Neuronal stem cell (in vitro differentiated cells): ENCODE measurements at regions not wholly inside any gene's neighbourhood (a gene's known extent, or its start where the extent isn't known, plus 50 kb on each side); places are given as distances from the start of the nearest gene placed in this dataset.
"Not testable (repeated sequence)": the region's sequence is repeated elsewhere in the genome, so short reads cannot be mapped to it uniquely, and the experiment has no call there.

Source experiments
- DNase-seq: peaks from one replicate; pipeline ENCODE4 v3.0.0-alpha.2; 2013; ENCODE audit warnings: low spot score
- H2AFZ ChIP-seq: one replicate; pipeline ENCODE4 v1.6.1; 2013; ENCODE audit warnings: mild to moderate bottlenecking, low read length, inconsistent platforms
- H2AK5ac ChIP-seq: 2 replicates; pipeline ENCODE4 v1.6.1; 2013; ENCODE audit warnings: low read depth, mild to moderate bottlenecking, inconsistent platforms, low read length, moderate library complexity, mixed read lengths
- H2BK120ac ChIP-seq: 2 replicates; pipeline ENCODE4 v1.6.1; 2013; ENCODE audit warnings: low read depth, mild to moderate bottlenecking, inconsistent platforms, low read length, moderate library complexity, mixed read lengths
- H2BK12ac ChIP-seq: one replicate; pipeline ENCODE4 v1.6.1; 2013; ENCODE audit warnings: low read length, inconsistent platforms
- H2BK15ac ChIP-seq: 2 replicates; pipeline ENCODE4 v1.6.1; 2013; ENCODE audit warnings: mild to moderate bottlenecking, low read length, inconsistent platforms, mixed read lengths
- H2BK5ac ChIP-seq: one replicate; pipeline ENCODE4 v1.6.1; 2013; ENCODE audit warnings: inconsistent platforms, mild to moderate bottlenecking, low read length, moderate library complexity
- H3K14ac ChIP-seq: one replicate; pipeline ENCODE4 v1.6.1; 2013; ENCODE audit warnings: low read length, inconsistent platforms
- H3K18ac ChIP-seq: 2 replicates; pipeline ENCODE4 v1.6.1; 2013; ENCODE audit warnings: low read length, inconsistent platforms
- H3K23ac ChIP-seq: 2 replicates; pipeline ENCODE4 v1.6.1; 2013; ENCODE audit warnings: low read depth, mild to moderate bottlenecking, mixed read lengths, low read length, inconsistent platforms; ENCODE audit not compliant: poor library complexity
- H3K27ac ChIP-seq: replicated peaks from 3 replicates; pipeline ENCODE4 v1.5.1; 2013; ENCODE audit warnings: low read length, inconsistent platforms
- H3K27me3 ChIP-seq, 3 experiments: 2 replicates each; pipeline ENCODE4 v1.6.1; 2013; ENCODE audit warnings: low read length in 3 of 3, mild to moderate bottlenecking in 2 of 3, inconsistent platforms in 1 of 3, low read depth in 1 of 3, mixed read lengths in 1 of 3, moderate library complexity in 1 of 3; ENCODE audit not compliant: control insufficient read depth in 3 of 3, insufficient read depth in 3 of 3
- H3K36me3 ChIP-seq, 2 donors: replicated peaks in 1 of 2; 2 replicates each; pipeline ENCODE4 v1.6.1; 2013; ENCODE audit warnings: low read length in 2 of 2; ENCODE audit not compliant: control insufficient read depth in 2 of 2, insufficient read depth in 2 of 2
- H3K4ac ChIP-seq: 2 replicates; pipeline ENCODE4 v1.6.1; 2013; ENCODE audit warnings: inconsistent platforms, mild to moderate bottlenecking, low read length, moderate library complexity
- H3K4me1 ChIP-seq, 2 donors: 1 replicate in 1 of 2; 2 replicates in 1 of 2; pipeline ENCODE4 v1.6.1; 2013; ENCODE audit warnings: low read length in 2 of 2, low read depth in 1 of 2; ENCODE audit not compliant: control insufficient read depth in 2 of 2, insufficient read depth in 1 of 2
- H3K4me2 ChIP-seq: one replicate; pipeline ENCODE4 v1.6.1; 2013; ENCODE audit warnings: mild to moderate bottlenecking, low read length, inconsistent platforms; ENCODE audit not compliant: insufficient read depth, poor library complexity, severe bottlenecking
- H3K4me3 ChIP-seq, 2 donors: 2 replicates each; pipeline ENCODE4 v1.5.1; 2013; ENCODE audit warnings: low read length in 2 of 2, mild to moderate bottlenecking in 2 of 2, inconsistent platforms in 1 of 2, moderate library complexity in 1 of 2
- H3K79me1 ChIP-seq: one replicate; pipeline ENCODE4 v1.6.1; 2013; ENCODE audit warnings: low read depth, mild to moderate bottlenecking, inconsistent platforms, low read length, moderate library complexity
- H3K9ac ChIP-seq: one replicate; pipeline ENCODE4 v1.6.1; 2013; ENCODE audit warnings: mild to moderate bottlenecking, low read depth, low read length, inconsistent platforms; ENCODE audit not compliant: poor library complexity
- H3K9me3 ChIP-seq, 2 donors: replicated peaks in 1 of 2; 2 replicates each; pipeline versions ENCODE3 to v1.6.1; 2013; ENCODE audit warnings: low read length in 2 of 2, mild to moderate bottlenecking in 2 of 2, inconsistent platforms in 1 of 2, low read depth in 1 of 2, mixed read lengths in 1 of 2, moderate library complexity in 1 of 2; ENCODE audit not compliant: control insufficient read depth in 2 of 2, insufficient read depth in 1 of 2
- H4K8ac ChIP-seq: one replicate; pipeline ENCODE4 v1.6.1; 2013; ENCODE audit warnings: low read depth, mild to moderate bottlenecking, inconsistent platforms, low read length, moderate library complexity
- H4K91ac ChIP-seq: one replicate; pipeline ENCODE4 v1.6.1; 2013; ENCODE audit warnings: low read length, low read depth, mild to moderate bottlenecking, inconsistent platforms; ENCODE audit not compliant: poor library complexity
- WGBS, 2 donors: extraction: QIAGEN DNeasy Blood & Tissue Kit; methylation state at CpG; one replicate each; pipeline ENCODE4 v1.1.7; 2013; ENCODE audit warnings: missing lambda C conversion rate in 2 of 2, mixed read lengths in 1 of 2; ENCODE audit not compliant: insufficient read length in 2 of 2, insufficient replicate concordance in 1 of 2; ENCODE audit errors: extremely low coverage in 2 of 2; 5-methylcytosine and 5-hydroxymethylcytosine counted together

- Histone ChIP-seq H2AFZ (no peak overlapping the region), H4K91ac (no peak overlapping the region), H2AK5ac (no peak overlapping the region), H2BK120ac (no peak overlapping the region), H3K27me3 (no peaks in the 10 kb centered on the region), H3K79me1 (no peaks in the 10 kb centered on the region), H4K8ac (no peak overlapping the region), H3K4ac (no peak overlapping the region), H2BK5ac (no peak overlapping the region), H3K9me3 (no peaks in the 10 kb centered on the region), H3K14ac (no peak overlapping the region), H2BK12ac (no peak overlapping the region), H3K4me3 (no peak overlapping the region), H3K9ac (no peak overlapping the region), H3K18ac (no peak overlapping the region), H3K4me1 (no peaks in the 10 kb centered on the region), H3K23ac (no peak overlapping the region), H3K36me3 (no peaks in the 10 kb centered on the region), H3K4me2 (no peak overlapping the region), H2BK15ac (no peak overlapping the region), H3K27ac (no peak overlapping the region)
- WGBS, 2 donors, result no CpG with 5 or more reads among the region's 3 CpGs
- DNase-seq, result no peak
These were observed 88.3 kb upstream of the CNTNAP2 start for GRCh38 chr7:146028251-146028750.

- Histone ChIP-seq H3K79me1 (no peaks in the 10 kb centered on the region), H2AFZ (no peak overlapping the region), H3K27ac (no peak overlapping the region), H4K8ac (no peak overlapping the region), H3K4me3 (no peak overlapping the region), H3K4me1 (no peaks in the 10 kb centered on the region), H3K18ac (no peak overlapping the region), H3K27me3 (no peaks in the 10 kb centered on the region), H3K4ac (no peak overlapping the region), H4K91ac (no peak overlapping the region), H2BK5ac (no peak overlapping the region), H3K9me3 (no peaks in the 10 kb centered on the region), H3K4me2 (no peak overlapping the region), H3K36me3 (no peaks in the 10 kb centered on the region), H3K23ac (no peak overlapping the region), H2BK120ac (no peak overlapping the region), H3K9ac (no peak overlapping the region), H2BK15ac (no peak overlapping the region), H2AK5ac (no peak overlapping the region), H3K14ac (no peak overlapping the region), H2BK12ac (no peak overlapping the region)
- no peak for DNase-seq
These were observed 89.4 kb upstream of the CNTNAP2 start for GRCh38 chr7:146027243-146027642.

DNA sequence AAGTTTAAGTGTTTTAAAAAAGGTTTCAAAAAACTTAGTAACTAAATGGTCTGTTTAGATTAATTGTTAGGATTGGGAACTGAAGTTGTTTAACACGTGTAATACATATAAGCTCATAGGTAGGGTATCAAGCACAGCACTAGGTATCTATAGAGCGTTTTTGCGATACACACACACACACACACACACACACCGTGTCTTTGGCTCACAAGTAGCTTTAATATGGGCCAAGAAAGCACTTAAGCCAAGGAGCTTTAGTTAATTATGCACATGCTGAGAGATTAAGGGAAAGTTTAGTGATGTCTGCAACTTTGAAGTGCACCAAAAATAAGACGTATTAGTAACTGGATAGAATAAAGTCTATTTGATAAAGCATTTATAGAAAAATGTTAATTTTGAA lies 93.8 kb upstream of the CNTNAP2 start:
- no peak overlapping the region for H2AFZ ChIP-seq
- H2BK12ac ChIP-seq, result no peak overlapping the region
- H2BK15ac ChIP-seq, result no peak overlapping the region
- no peak overlapping the region for H4K91ac ChIP-seq
- no peak overlapping the region for H3K4me2 ChIP-seq
- H2BK120ac ChIP-seq, result no peak overlapping the region
- no peak overlapping the region for H3K27ac ChIP-seq
- H3K18ac ChIP-seq, result no peak overlapping the region
- no CpG with 5 or more reads among the region's 5 CpGs for WGBS, 2 donors
- no peak overlapping the region for H3K4ac ChIP-seq
- no peak overlapping the region for H3K9ac ChIP-seq
- H2BK5ac ChIP-seq, result no peak overlapping the region
- no peak for DNase-seq
- H3K27me3 ChIP-seq, result no peaks in the 10 kb centered on the region
- no peak overlapping the region for H4K8ac ChIP-seq
- no peak overlapping the region for H2AK5ac ChIP-seq
- H3K9me3 ChIP-seq, result no peaks in the 10 kb centered on the region
- H3K79me1 ChIP-seq, result no peaks in the 10 kb centered on the region
- H3K36me3 ChIP-seq, result no peaks in the 10 kb centered on the region
- H3K4me1 ChIP-seq, result no peaks in the 10 kb centered on the region
- no peak overlapping the region for H3K4me3 ChIP-seq
- no peak overlapping the region for H3K14ac ChIP-seq
- H3K23ac ChIP-seq, result no peak overlapping the region

- not testable (repeated sequence) for H2AFZ ChIP-seq, H3K4ac ChIP-seq, H2AK5ac ChIP-seq, H3K4me1 ChIP-seq, H3K36me3 ChIP-seq, H3K4me3 ChIP-seq, H4K91ac ChIP-seq, H3K23ac ChIP-seq, H2BK5ac ChIP-seq, H3K27me3 ChIP-seq, H2BK120ac ChIP-seq, DNase-seq, H3K79me1 ChIP-seq, H2BK12ac ChIP-seq, H3K4me2 ChIP-seq, H3K18ac ChIP-seq, H3K9me3 ChIP-seq, H3K14ac ChIP-seq, H2BK15ac ChIP-seq, H4K8ac ChIP-seq, H3K9ac ChIP-seq, H3K27ac ChIP-seq
- no CpG with 5 or more reads among the region's 33 CpGs for WGBS, 2 donors
These were observed 97.3 kb upstream of the CNTNAP2 start for GRCh38 chr7:146019041-146020004.
